Spinal cord (tissue), 9 donors: ENCODE measurements at regions not wholly inside any gene's neighbourhood (a gene's known extent, or its start where the extent isn't known, plus 50 kb on each side); places are given as distances from the start of the nearest gene placed in this dataset.
"Not testable (repeated sequence)": the region's sequence is repeated elsewhere in the genome, so short reads cannot be mapped to it uniquely, and the experiment has no call there.

Experiments
- DNase-seq, 6 donors: peaks; one replicate each; pipeline versions ENCODE4 v3.0.0 to v3.0.0-alpha.2; 2013 to 2015; ENCODE audit warnings: low spot score in 6 of 6, low read depth in 4 of 6
- H3K27ac ChIP-seq: one replicate; pipeline ENCODE4 v1.5.1; 2013; ENCODE audit warnings: low read depth, low read length, control low read depth
- H3K27me3 ChIP-seq: one replicate; pipeline ENCODE4 v1.6.1; 2013; ENCODE audit warnings: low read length; ENCODE audit not compliant: control insufficient read depth, insufficient read depth
- H3K36me3 ChIP-seq: one replicate; pipeline ENCODE4 v1.6.1; 2013; ENCODE audit warnings: low read length; ENCODE audit not compliant: control insufficient read depth, insufficient read depth
- H3K4me1 ChIP-seq: one replicate; pipeline ENCODE4 v1.6.1; 2013; ENCODE audit warnings: low read length; ENCODE audit not compliant: control insufficient read depth, insufficient read depth
- H3K4me3 ChIP-seq: one replicate; pipeline ENCODE4 v1.5.1; 2013; ENCODE audit warnings: low read depth, low read length, control low read depth
- H3K9me3 ChIP-seq: one replicate; pipeline ENCODE4 v1.6.1; 2013; ENCODE audit warnings: low read length; ENCODE audit not compliant: control insufficient read depth, insufficient read depth
- WGBS: methylation state at CpG from one replicate; pipeline ENCODE4 v1.1.5; 2013; ENCODE audit warnings: missing lambda C conversion rate; ENCODE audit not compliant: insufficient coverage; 5-methylcytosine and 5-hydroxymethylcytosine counted together
- donor health status: healthy.

- 63% methylated on average over 2 of the region's 8 CpGs for WGBS
- no peaks in the 10 kb centered on the region for H3K27me3 ChIP-seq
- no peak overlapping the region for H3K27ac ChIP-seq
- no peaks in the 10 kb centered on the region for H3K36me3 ChIP-seq
- DNase-seq: no peak
- no peak overlapping the region for H3K4me3 ChIP-seq
- no peaks in the 10 kb centered on the region for H3K4me1 ChIP-seq
- no peaks in the 10 kb centered on the region for H3K9me3 ChIP-seq
These were observed 52.0 kb upstream of the CPM start for GRCh38 chr12:68984796-68985573.

GRCh38 chr12:68997526-68997925 lies 64.6 kb upstream of the CPM start:
- H3K27me3 ChIP-seq, DNase-seq, H3K4me1 ChIP-seq, H3K4me3 ChIP-seq, H3K27ac ChIP-seq, H3K9me3 ChIP-seq, H3K36me3 ChIP-seq: not testable (repeated sequence)
- 94% methylated on average over 3 of the region's 4 CpGs for WGBS

- Histone ChIP-seq H3K27ac (no peak overlapping the region), H3K36me3 (no peaks in the 10 kb centered on the region), H3K4me3 (no peak overlapping the region), H3K27me3 (no peaks in the 10 kb centered on the region), H3K4me1 (no peaks in the 10 kb centered on the region), H3K9me3 (no peaks in the 10 kb centered on the region)
- no CpG with 5 or more reads among the region's 1 CpG for WGBS
- DNase-seq: no peak
These were observed 65.1 kb upstream of the CPM start for GRCh38 chr12:68998041-68998440.

- no peaks in the 10 kb centered on the region for H3K4me1 ChIP-seq
- no peak for DNase-seq
- H3K9me3 ChIP-seq: no peaks in the 10 kb centered on the region
- H3K4me3 ChIP-seq: no peak overlapping the region
- no peaks in the 10 kb centered on the region for H3K36me3 ChIP-seq
- H3K27me3 ChIP-seq: no peaks in the 10 kb centered on the region
- WGBS: 100% methylated on average over 1 of the region's 3 CpGs
- no peak overlapping the region for H3K27ac ChIP-seq
These were observed 67.1 kb upstream of the CPM start for GRCh38 chr12:69000074-69000473.

DNA sequence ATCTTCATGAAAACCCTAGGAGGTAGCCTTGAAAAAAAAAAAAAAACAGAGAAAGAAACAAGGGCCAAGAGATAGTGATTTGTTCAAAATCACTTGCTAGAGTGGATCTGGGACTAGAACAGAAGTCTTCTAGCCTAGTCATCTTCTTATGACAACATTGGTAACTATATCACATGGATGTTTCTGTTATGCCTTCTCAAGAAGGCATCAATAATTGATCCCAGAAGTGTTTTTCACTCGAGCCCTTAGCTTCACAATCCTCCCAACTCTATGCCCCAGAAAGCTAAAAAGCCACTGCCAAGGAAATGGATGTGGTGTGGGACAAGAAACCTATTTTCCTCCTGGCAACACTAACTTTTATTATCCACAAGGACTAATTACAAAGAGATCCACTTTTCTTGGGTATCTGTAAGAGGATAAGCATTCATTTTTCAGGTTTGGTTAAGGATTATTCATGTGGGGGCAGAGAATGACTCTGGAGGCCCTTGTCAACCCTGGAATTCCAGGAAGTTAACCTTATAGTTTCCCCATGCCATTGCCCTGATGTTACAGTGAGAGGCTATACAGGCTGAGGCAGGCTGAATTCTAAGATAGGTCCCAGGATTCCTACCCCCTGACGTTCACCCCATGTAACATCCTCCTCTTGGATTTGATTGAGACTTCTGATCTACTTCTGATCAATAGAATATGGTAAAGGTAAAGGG lies 67.7 kb upstream of the CPM start:
- H3K4me1 ChIP-seq: no peaks in the 10 kb centered on the region

GRCh38 chr12:69001251-69001650 lies 68.3 kb upstream of the CPM start:
- no peak overlapping the region for H3K27ac ChIP-seq
- DNase-seq: no peak
- no peaks in the 10 kb centered on the region for H3K4me1 ChIP-seq
- H3K4me3 ChIP-seq: no peak overlapping the region
- no peaks in the 10 kb centered on the region for H3K9me3 ChIP-seq
- no peaks in the 10 kb centered on the region for H3K36me3 ChIP-seq
- H3K27me3 ChIP-seq: no peaks in the 10 kb centered on the region
- 85% methylated on average over 2 of the region's 3 CpGs for WGBS

More for the DNA sequence above, 67.7 kb upstream of the CPM start:
- no peaks in the 10 kb centered on the region for H3K36me3 ChIP-seq
- no peak for DNase-seq
- no peaks in the 10 kb centered on the region for H3K27me3 ChIP-seq
- H3K4me3 ChIP-seq: no peak overlapping the region
- WGBS: no CpG with 5 or more reads among the region's 2 CpGs
- no peaks in the 10 kb centered on the region for H3K9me3 ChIP-seq
- no peak overlapping the region for H3K27ac ChIP-seq

DNA sequence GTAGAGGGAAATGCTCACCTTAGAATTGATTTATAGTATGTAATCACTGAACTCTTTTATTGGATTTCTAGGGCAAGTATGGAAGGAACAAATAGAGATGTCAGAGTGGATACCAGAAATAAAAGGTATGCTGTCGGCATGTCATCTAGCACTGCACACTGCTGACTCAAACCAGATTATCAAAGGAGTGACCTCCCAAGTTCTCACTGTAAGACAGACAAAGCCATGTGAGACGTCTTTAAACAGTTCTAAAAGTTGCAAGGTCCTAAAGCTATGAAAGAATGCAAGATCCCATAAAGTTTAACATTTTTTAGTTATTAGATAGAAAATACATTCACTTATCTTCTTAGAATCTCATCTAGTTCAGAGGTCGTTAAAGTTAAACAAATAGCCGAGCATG lies 70.0 kb upstream of the CPM start:
- Histone ChIP-seq H3K4me1 (no peaks in the 10 kb centered on the region), H3K27me3 (no peaks in the 10 kb centered on the region), H3K4me3 (no peak overlapping the region), H3K27ac (no peak overlapping the region), H3K9me3 (no peaks in the 10 kb centered on the region), H3K36me3 (no peaks in the 10 kb centered on the region)
- no peak for DNase-seq
- WGBS: no CpG with 5 or more reads among the region's 4 CpGs

- 100% methylated on average over 1 of the region's 2 CpGs for WGBS
- Histone ChIP-seq H3K27ac (no peak overlapping the region), H3K4me1 (no peaks in the 10 kb centered on the region), H3K4me3 (no peak overlapping the region), H3K9me3 (no peaks in the 10 kb centered on the region), H3K27me3 (no peaks in the 10 kb centered on the region), H3K36me3 (no peaks in the 10 kb centered on the region)
- DNase-seq: no peak
These were observed 71.0 kb upstream of the CPM start for GRCh38 chr12:69003991-69004390.

- no peak overlapping the region for H3K27ac ChIP-seq
- H3K9me3 ChIP-seq: no peaks in the 10 kb centered on the region
- H3K36me3 ChIP-seq: no peaks in the 10 kb centered on the region
- no peak overlapping the region for H3K4me3 ChIP-seq
- WGBS: 10% methylated on average over 8 of the region's 9 CpGs
- DNase-seq: peak in 4 of 6 donors; percentile 15 to 83 (median 36)
- no peaks in the 10 kb centered on the region for H3K27me3 ChIP-seq
- no peaks in the 10 kb centered on the region for H3K4me1 ChIP-seq
These were observed 74.3 kb upstream of the CPM start for GRCh38 chr12:69007101-69007854.
